ENCODE measurements at regions not wholly inside any gene's neighbourhood (a gene's known extent, or its start where the extent isn't known, plus 50 kb on each side); places are given as distances from the start of the nearest gene placed in this dataset.

- DNase-seq = no peak
Measured at GRCh38 chr1:55420026-55420425, 204.9 kb upstream of the USP24 start.

- no peak for DNase-seq
Measured at GRCh38 chr1:55418208-55419000, 203.2 kb upstream of the USP24 start.

- DNase-seq = no peak
Measured at GRCh38 chr1:55416164-55416842, 201.1 kb upstream of the USP24 start.

- no peak for DNase-seq
Measured at GRCh38 chr1:55413286-55413685, 198.1 kb upstream of the USP24 start.

GRCh38 chr1:55412060-55412459 lies 196.9 kb upstream of the USP24 start:
- DNase-seq = no peak

- no peak for DNase-seq
Measured at GRCh38 chr1:55402671-55403464, 187.7 kb upstream of the USP24 start.

GRCh38 chr1:55402142-55402541 lies 187.0 kb upstream of the USP24 start:
- no peak for DNase-seq

- no peak for DNase-seq
Measured at GRCh38 chr1:55400508-55400907, 185.3 kb upstream of the USP24 start.

- DNase-seq = no peak
Measured at GRCh38 chr1:55399346-55399745, 184.2 kb upstream of the USP24 start.

- no peak for DNase-seq
Measured at GRCh38 chr1:55396381-55396891, 181.3 kb upstream of the USP24 start.

GRCh38 chr1:55388960-55389359 lies 173.8 kb upstream of the USP24 start:
- no peak for DNase-seq

- DNase-seq = no peak
Measured at GRCh38 chr1:55387145-55387544, 172.0 kb upstream of the USP24 start.

GRCh38 chr1:55386456-55386855 lies 171.3 kb upstream of the USP24 start:
- no peak for DNase-seq

- DNase-seq = no peak
Measured at GRCh38 chr1:55385402-55386018, 170.3 kb upstream of the USP24 start.

- DNase-seq = no peak
Measured at GRCh38 chr1:55384637-55385036, 169.5 kb upstream of the USP24 start.

GRCh38 chr1:55382806-55383305 lies 167.7 kb upstream of the USP24 start:
- DNase-seq = no peak

- DNase-seq = no peak
Measured at GRCh38 chr1:55381983-55382382, 166.8 kb upstream of the USP24 start.

- DNase-seq = no peak
Measured at GRCh38 chr1:55381491-55381890, 166.3 kb upstream of the USP24 start.

GRCh38 chr1:55380355-55380970 lies 165.3 kb upstream of the USP24 start:
- DNase-seq = no peak

- no peak for DNase-seq
Measured at GRCh38 chr1:55378582-55378981, 163.4 kb upstream of the USP24 start.

- DNase-seq = no peak
Measured at GRCh38 chr1:55376897-55377296, 161.7 kb upstream of the USP24 start.

GRCh38 chr1:55375617-55376258 lies 160.6 kb upstream of the USP24 start:
- DNase-seq = no peak
